HEK293 (cell line): ENCODE measurements at regions not wholly inside any gene's neighbourhood (a gene's known extent, or its start where the extent isn't known, plus 50 kb on each side); places are given as distances from the start of the nearest gene placed in this dataset.

Experiments used
- CTCF ChIA-PET: fragments of 350-600 bp; formaldehyde crosslinking; extraction: SDS; loops from one replicate; lab custom pipeline; 2021; ENCODE audit warnings: antibody characterized with exemption; lab: Yijun Ruan, JAX
- POLR2A ChIA-PET: fragments of 300-600 bp; formaldehyde crosslinking; extraction: SDS; loops from one replicate; lab custom pipeline; 2020; ENCODE audit warnings: antibody characterized with exemption, inconsistent platforms; lab: Yijun Ruan, JAX
- H3K27ac ChIP-seq: fragments of 200-500 bp; sonication (Bioruptor generic); 2 replicates; pipeline ENCODE4 v1.5.1; 2014; ENCODE audit warnings: low read depth, low read length, control low read depth, inconsistent platforms; ENCODE audit errors: extremely low read depth
- H3K36me3 ChIP-seq, 2 experiments: fragments of 200-500 bp in 1 of 2; sonication (Bioruptor generic) in 1 of 2; 1 replicate in 1 of 2; 2 replicates in 1 of 2; pipeline ENCODE4 v1.5.1; 2014 to 2017; ENCODE audit warnings: inconsistent platforms in 2 of 2, low read length in 2 of 2; ENCODE audit not compliant: control insufficient read depth in 2 of 2, insufficient read depth in 1 of 2
- H3K4me1 ChIP-seq: fragments of 200-500 bp; sonication (Bioruptor generic); 2 replicates; pipeline ENCODE4 v1.5.1; 2014; ENCODE audit warnings: mild to moderate bottlenecking, low read length, inconsistent platforms; ENCODE audit not compliant: control insufficient read depth, insufficient read depth
- H3K4me3 ChIP-seq: 2 replicates; pipeline ENCODE4 v1.5.1; 2011; ENCODE audit warnings: low read depth, mild to moderate bottlenecking, control low read depth, low read length, moderate library complexity
- H3K9me3 ChIP-seq: fragments of 200-500 bp; sonication (Bioruptor generic); 2 replicates; pipeline ENCODE4 v1.5.1; 2014; ENCODE audit warnings: low read depth, low read length, inconsistent platforms; ENCODE audit not compliant: control insufficient read depth, insufficient read depth
- GLI4 ChIP-seq: fragments of 450-650 bp; formaldehyde crosslinking; IDR thresholded peaks from 2 replicates; pipeline ENCODE4 v1.5.1; 2016; ENCODE audit warnings: missing biosample characterization, missing genetic modification characterization
- KLF7 ChIP-seq: fragments of 450-650 bp; formaldehyde crosslinking; IDR thresholded peaks from 2 replicates; pipeline ENCODE4 v1.5.1; 2016; ENCODE audit warnings: missing biosample characterization, missing genetic modification characterization, borderline replicate concordance
- KLF8 ChIP-seq: fragments of 450-650 bp; formaldehyde crosslinking; IDR thresholded peaks from 2 replicates; pipeline ENCODE4 v1.5.1; 2016; ENCODE audit warnings: missing biosample characterization, missing genetic modification characterization
- MZF1 ChIP-seq: fragments of 450-650 bp; formaldehyde crosslinking; IDR thresholded peaks from 2 replicates; pipeline ENCODE4 v1.5.1; 2017; ENCODE audit warnings: missing biosample characterization, missing genetic modification characterization, borderline replicate concordance
- TRIM28 ChIP-seq: IDR thresholded peaks from 2 replicates; pipeline ENCODE4 v1.6.1; 2011; ENCODE audit warnings: low read length, control low read depth, borderline replicate concordance
- ZBTB17 ChIP-seq: fragments of 450-650 bp; formaldehyde crosslinking; IDR thresholded peaks from 2 replicates; pipeline ENCODE4 v1.5.1; 2016; ENCODE audit warnings: missing biosample characterization, missing genetic modification characterization
- ZFHX2 ChIP-seq: fragments of 450-650 bp; formaldehyde crosslinking; conservative IDR thresholded peaks from 2 replicates; pipeline ENCODE4 v1.5.1; 2016; ENCODE audit warnings: missing biosample characterization, missing genetic modification characterization
- ZFP69B ChIP-seq: fragments of 450-650 bp; formaldehyde crosslinking; IDR thresholded peaks from 2 replicates; pipeline ENCODE4 v1.5.1; 2016; ENCODE audit warnings: missing biosample characterization, missing genetic modification characterization
- ZNF133 ChIP-seq: fragments of 450-650 bp; formaldehyde crosslinking; IDR thresholded peaks from 2 replicates; pipeline ENCODE4 v1.5.1; 2016; ENCODE audit warnings: missing biosample characterization, missing genetic modification characterization
- ZNF423 ChIP-seq: fragments of 450-650 bp; formaldehyde crosslinking; IDR thresholded peaks from 2 replicates; pipeline ENCODE4 v1.5.1; 2016; ENCODE audit warnings: missing biosample characterization, missing genetic modification characterization
- ZNF654 ChIP-seq: fragments of 450-650 bp; formaldehyde crosslinking; IDR thresholded peaks from 2 replicates; pipeline ENCODE4 v1.5.1; 2016; ENCODE audit warnings: low read depth, missing biosample characterization, missing genetic modification characterization
- ZNF701 ChIP-seq: fragments of 450-650 bp; formaldehyde crosslinking; IDR thresholded peaks from 2 replicates; pipeline ENCODE4 v1.5.1; 2016; ENCODE audit warnings: missing biosample characterization, missing genetic modification characterization
- ZNF791 ChIP-seq: fragments of 450-650 bp; formaldehyde crosslinking; IDR thresholded peaks from 2 replicates; pipeline ENCODE4 v1.5.1; 2016; ENCODE audit warnings: missing biosample characterization, missing genetic modification characterization
- TF ChIP-seq, protein P1 (sequence below): fragments of 450-650 bp; formaldehyde crosslinking; IDR thresholded peaks from 2 replicates; pipeline ENCODE4 v1.5.1; 2016; ENCODE audit warnings: missing biosample characterization, missing genetic modification characterization
- TF ChIP-seq, protein P2 (sequence below): fragments of 450-650 bp; IDR thresholded peaks from 2 replicates; pipeline ENCODE4 v1.5.1; 2018; ENCODE audit warnings: missing biosample characterization, mild to moderate bottlenecking, missing genetic modification characterization
- TF ChIP-seq, protein P3 (sequence below): fragments of 450-650 bp; formaldehyde crosslinking; IDR thresholded peaks from 2 replicates; pipeline ENCODE4 v1.5.1; 2016; ENCODE audit warnings: missing biosample characterization, missing genetic modification characterization
- TF ChIP-seq, protein P4 (sequence below): fragments of 450-650 bp; formaldehyde crosslinking; IDR thresholded peaks from 2 replicates; pipeline ENCODE4 v1.5.1; 2016; ENCODE audit warnings: missing biosample characterization, missing genetic modification characterization
- TF ChIP-seq, protein P5 (sequence below): fragments of 450-650 bp; formaldehyde crosslinking; IDR thresholded peaks from 2 replicates; pipeline ENCODE4 v1.5.1; 2016; ENCODE audit warnings: missing biosample characterization, missing genetic modification characterization
- TF ChIP-seq, protein P6 (sequence below): fragments of 450-650 bp; formaldehyde crosslinking; IDR thresholded peaks from 2 replicates; pipeline ENCODE4 v1.5.1; 2016; ENCODE audit warnings: missing biosample characterization, missing genetic modification characterization
- TF ChIP-seq, protein P7 (sequence below): fragments of 450-650 bp; formaldehyde crosslinking; IDR thresholded peaks from 2 replicates; pipeline ENCODE4 v1.5.1; 2016; ENCODE audit warnings: missing biosample characterization, missing genetic modification characterization

DNA sequence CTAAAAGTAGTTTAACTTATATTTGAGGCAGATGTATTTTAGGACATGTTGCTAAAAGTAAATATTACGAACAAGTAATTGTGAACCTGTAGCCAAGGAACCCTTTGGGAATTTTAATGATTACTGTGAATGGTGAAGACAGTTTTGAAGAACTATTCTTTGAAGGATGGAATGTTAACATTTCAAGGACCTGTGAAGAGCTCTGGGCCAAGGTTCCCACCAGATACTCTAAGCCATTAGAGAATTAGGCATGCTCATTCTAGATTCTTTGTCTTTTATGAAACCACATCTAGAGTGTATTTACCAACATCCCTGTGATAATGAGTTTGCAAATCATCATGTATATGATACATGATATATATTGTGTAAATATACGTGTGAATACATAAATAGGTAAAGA is 99.8 kb downstream of the SEPTIN7 start (continued):
- TF ChIP-seq, protein P1, sequence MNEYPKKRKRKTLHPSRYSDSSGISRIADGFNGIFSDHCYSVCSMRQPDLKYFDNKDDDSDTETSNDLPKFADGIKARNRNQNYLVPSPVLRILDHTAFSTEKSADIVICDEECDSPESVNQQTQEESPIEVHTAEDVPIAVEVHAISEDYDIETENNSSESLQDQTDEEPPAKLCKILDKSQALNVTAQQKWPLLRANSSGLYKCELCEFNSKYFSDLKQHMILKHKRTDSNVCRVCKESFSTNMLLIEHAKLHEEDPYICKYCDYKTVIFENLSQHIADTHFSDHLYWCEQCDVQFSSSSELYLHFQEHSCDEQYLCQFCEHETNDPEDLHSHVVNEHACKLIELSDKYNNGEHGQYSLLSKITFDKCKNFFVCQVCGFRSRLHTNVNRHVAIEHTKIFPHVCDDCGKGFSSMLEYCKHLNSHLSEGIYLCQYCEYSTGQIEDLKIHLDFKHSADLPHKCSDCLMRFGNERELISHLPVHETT: no peak
- TF ChIP-seq, protein P2, sequence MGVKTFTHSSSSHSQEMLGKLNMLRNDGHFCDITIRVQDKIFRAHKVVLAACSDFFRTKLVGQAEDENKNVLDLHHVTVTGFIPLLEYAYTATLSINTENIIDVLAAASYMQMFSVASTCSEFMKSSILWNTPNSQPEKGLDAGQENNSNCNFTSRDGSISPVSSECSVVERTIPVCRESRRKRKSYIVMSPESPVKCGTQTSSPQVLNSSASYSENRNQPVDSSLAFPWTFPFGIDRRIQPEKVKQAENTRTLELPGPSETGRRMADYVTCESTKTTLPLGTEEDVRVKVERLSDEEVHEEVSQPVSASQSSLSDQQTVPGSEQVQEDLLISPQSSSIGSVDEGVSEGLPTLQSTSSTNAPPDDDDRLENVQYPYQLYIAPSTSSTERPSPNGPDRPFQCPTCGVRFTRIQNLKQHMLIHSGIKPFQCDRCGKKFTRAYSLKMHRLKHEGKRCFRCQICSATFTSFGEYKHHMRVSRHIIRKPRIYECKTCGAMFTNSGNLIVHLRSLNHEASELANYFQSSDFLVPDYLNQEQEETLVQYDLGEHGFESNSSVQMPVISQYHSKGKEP: no peak
- no peak for TF ChIP-seq KLF7 (tag by site-specific recombination)

DNA sequence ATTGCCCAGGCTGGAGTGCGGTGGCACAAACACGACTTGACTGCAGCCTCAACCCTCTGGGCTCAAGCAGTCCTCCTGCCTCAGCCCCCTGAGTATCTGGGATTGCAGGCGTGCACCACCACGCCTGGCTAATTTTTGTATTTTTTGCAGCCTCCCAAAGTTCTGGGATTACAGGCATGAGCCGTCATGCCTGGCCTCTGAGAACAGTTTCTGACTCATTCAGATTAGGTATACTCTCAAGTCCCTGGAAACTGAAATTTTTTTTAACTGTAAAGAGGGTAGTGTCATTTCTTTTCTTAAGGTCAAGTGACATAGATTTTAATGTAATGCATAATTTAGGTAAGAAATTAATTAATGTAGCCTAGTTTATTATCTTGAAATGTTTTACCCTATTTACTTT is 104.7 kb downstream of the SEPTIN7 start:
- POLR2A ChIA-PET: no interaction called here
- H3K4me3 ChIP-seq: no peak overlapping the region
- TF ChIP-seq ZFHX2 (tag by site-specific recombination) (no peak), GLI4 (no peak), ZBTB17 (0 out of 2 replicates have a peak, but pooled peaks have one; percentile 20), ZNF423 (tag by site-specific recombination) (no peak)
- TF ChIP-seq, protein P3, sequence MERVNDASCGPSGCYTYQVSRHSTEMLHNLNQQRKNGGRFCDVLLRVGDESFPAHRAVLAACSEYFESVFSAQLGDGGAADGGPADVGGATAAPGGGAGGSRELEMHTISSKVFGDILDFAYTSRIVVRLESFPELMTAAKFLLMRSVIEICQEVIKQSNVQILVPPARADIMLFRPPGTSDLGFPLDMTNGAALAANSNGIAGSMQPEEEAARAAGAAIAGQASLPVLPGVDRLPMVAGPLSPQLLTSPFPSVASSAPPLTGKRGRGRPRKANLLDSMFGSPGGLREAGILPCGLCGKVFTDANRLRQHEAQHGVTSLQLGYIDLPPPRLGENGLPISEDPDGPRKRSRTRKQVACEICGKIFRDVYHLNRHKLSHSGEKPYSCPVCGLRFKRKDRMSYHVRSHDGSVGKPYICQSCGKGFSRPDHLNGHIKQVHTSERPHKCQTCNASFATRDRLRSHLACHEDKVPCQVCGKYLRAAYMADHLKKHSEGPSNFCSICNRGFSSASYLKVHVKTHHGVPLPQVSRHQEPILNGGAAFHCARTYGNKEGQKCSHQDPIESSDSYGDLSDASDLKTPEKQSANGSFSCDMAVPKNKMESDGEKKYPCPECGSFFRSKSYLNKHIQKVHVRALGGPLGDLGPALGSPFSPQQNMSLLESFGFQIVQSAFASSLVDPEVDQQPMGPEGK: no peak
- H3K27ac ChIP-seq: no peak overlapping the region
- no peaks in the 10 kb centered on the region for H3K9me3 ChIP-seq
- no peaks in the 10 kb centered on the region for H3K4me1 ChIP-seq
- H3K36me3 ChIP-seq: peaks cover 3 to 24% of the 10 kb centered on the region in 2 experiments; a peak in 1 of 3 replicates
- CTCF ChIA-PET: interaction anchor here (0.7 to 2.1 kb wide), 4 partner anchors 196 to 281 kb away, joined by 3 to 8 read pairs (median 3); no protein-coding TSS in a partner anchor

DNA sequence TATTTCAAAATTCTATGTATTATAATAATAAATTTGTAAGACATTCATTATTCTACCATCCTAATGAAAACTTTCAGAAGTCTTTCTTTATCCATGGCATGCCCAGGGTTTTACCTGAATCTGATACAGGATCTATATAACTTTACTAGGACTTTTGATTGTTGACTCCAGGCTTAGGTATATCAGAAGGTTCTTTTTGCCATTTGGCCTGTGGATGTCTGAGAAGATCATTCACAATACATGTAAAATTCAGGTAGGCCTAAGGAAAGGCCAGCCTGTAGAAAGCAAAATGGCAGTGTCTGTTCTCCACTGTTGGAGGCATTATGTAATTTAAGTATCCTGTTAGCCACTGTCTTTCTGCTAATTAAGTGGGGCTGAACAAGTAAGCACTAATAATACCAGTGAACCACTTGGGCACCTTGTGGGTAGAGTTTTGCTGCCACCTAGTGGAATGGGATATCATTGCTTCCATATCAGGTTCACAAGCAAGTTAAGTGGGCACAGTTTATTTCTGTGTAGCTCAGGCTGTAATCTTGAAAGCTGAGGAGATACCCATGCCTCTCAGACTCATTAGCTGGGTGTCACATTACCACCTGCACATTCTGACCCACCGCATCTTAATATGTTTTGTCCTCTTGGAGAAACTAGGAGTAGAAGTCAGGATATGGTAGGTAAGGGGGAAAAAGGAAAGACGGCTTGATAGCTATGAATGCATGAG is 105.5 kb downstream of the SEPTIN7 start:
- POLR2A ChIA-PET: interaction anchor here (1.0 kb wide), 1 partner anchor 282 kb away, joined by 3 read pairs; no protein-coding TSS in a partner anchor
- TF ChIP-seq ZNF654 (tag by site-specific recombination) (peak; percentile 85), ZFP69B (tag by site-specific recombination) (0 out of 2 replicates have a peak, but pooled peaks have one; percentile 29), ZNF791 (tag by site-specific recombination) (no peak), ZNF701 (no peak), TRIM28 (no peak), KLF8 (tag by site-specific recombination) (no peak), ZNF133 (no peak), MZF1 (no peak)
- TF ChIP-seq, protein P4, sequence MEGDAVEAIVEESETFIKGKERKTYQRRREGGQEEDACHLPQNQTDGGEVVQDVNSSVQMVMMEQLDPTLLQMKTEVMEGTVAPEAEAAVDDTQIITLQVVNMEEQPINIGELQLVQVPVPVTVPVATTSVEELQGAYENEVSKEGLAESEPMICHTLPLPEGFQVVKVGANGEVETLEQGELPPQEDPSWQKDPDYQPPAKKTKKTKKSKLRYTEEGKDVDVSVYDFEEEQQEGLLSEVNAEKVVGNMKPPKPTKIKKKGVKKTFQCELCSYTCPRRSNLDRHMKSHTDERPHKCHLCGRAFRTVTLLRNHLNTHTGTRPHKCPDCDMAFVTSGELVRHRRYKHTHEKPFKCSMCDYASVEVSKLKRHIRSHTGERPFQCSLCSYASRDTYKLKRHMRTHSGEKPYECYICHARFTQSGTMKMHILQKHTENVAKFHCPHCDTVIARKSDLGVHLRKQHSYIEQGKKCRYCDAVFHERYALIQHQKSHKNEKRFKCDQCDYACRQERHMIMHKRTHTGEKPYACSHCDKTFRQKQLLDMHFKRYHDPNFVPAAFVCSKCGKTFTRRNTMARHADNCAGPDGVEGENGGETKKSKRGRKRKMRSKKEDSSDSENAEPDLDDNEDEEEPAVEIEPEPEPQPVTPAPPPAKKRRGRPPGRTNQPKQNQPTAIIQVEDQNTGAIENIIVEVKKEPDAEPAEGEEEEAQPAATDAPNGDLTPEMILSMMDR: peak; percentile 61; the same call in 1 of the 2 replicates
- TF ChIP-seq, protein P5, sequence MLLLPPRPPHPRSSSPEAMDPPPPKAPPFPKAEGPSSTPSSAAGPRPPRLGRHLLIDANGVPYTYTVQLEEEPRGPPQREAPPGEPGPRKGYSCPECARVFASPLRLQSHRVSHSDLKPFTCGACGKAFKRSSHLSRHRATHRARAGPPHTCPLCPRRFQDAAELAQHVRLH (tag by site-specific recombination): no peak
- TF ChIP-seq, protein P6, sequence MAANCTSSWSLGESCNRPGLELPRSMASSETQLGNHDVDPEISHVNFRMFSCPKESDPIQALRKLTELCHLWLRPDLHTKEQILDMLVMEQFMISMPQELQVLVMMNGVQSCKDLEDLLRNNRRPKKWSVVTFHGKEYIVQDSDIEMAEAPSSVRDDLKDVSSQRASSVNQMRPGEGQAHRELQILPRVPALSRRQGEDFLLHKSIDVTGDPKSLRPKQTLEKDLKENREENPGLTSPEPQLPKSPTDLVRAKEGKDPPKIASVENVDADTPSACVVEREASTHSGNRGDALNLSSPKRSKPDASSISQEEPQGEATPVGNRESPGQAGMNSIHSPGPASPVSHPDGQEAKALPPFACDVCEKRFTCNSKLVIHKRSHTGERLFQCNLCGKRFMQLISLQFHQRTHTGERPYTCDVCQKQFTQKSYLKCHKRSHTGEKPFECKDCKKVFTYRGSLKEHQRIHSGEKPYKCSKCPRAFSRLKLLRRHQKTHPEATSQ (tag by site-specific recombination): no peak
- TF ChIP-seq, protein P7, sequence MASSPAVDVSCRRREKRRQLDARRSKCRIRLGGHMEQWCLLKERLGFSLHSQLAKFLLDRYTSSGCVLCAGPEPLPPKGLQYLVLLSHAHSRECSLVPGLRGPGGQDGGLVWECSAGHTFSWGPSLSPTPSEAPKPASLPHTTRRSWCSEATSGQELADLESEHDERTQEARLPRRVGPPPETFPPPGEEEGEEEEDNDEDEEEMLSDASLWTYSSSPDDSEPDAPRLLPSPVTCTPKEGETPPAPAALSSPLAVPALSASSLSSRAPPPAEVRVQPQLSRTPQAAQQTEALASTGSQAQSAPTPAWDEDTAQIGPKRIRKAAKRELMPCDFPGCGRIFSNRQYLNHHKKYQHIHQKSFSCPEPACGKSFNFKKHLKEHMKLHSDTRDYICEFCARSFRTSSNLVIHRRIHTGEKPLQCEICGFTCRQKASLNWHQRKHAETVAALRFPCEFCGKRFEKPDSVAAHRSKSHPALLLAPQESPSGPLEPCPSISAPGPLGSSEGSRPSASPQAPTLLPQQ: 0 out of 2 replicates have a peak, but pooled peaks have one; percentile 22
- TF ChIP-seq, all 188 proteins: peak for 4
- CTCF ChIA-PET: interaction anchor here (0.6 to 2.8 kb wide), 27 partner anchors 8 to 481 kb away, joined by 3 to 41 read pairs (median 4); partner anchors contain the start of gene SEPTIN7
- Histone ChIP-seq H3K27ac (no peak overlapping the region), H3K9me3 (no peaks in the 10 kb centered on the region), H3K4me3 (no peak overlapping the region), H3K36me3 (peaks cover 3 to 18% of the 10 kb centered on the region in 2 experiments; a peak in 1 of 3 replicates), H3K4me1 (no peaks in the 10 kb centered on the region)
